IPS DF 6.9 (cell line): ENCODE measurements at regions not wholly inside any gene's neighbourhood (a gene's known extent, or its start where the extent isn't known, plus 50 kb on each side); places are given as distances from the start of the nearest gene placed in this dataset.
"Not testable (repeated sequence)": the region's sequence is repeated elsewhere in the genome, so short reads cannot be mapped to it uniquely, and the experiment has no call there.

Experiments
- DNase-seq: peaks from one replicate; pipeline ENCODE4 v3.0.0-alpha.2; 2013; ENCODE audit warnings: low read depth, low spot score
- H3K27ac ChIP-seq: one replicate; pipeline ENCODE4 v1.5.1; 2013; ENCODE audit warnings: low read length, control low read depth
- H3K27me3 ChIP-seq: 2 replicates; pipeline ENCODE4 v1.6.1; 2013; ENCODE audit warnings: mild to moderate bottlenecking, low read length; ENCODE audit not compliant: control insufficient read depth, insufficient read depth
- H3K36me3 ChIP-seq: 2 replicates; pipeline ENCODE4 v1.6.1; 2013; ENCODE audit warnings: low read length; ENCODE audit not compliant: control insufficient read depth, insufficient read depth
- H3K4me1 ChIP-seq: 2 replicates; pipeline ENCODE4 v1.6.1; 2013; ENCODE audit warnings: low read length; ENCODE audit not compliant: control insufficient read depth, insufficient read depth
- H3K4me3 ChIP-seq: 2 replicates; pipeline ENCODE4 v1.5.1; 2013; ENCODE audit warnings: mild to moderate bottlenecking, low read length
- H3K9me3 ChIP-seq: 2 replicates; pipeline ENCODE4 v1.6.1; 2013; ENCODE audit warnings: low read length, inconsistent platforms; ENCODE audit not compliant: control insufficient read depth, insufficient read depth
- WGBS: extraction: QIAGEN DNeasy Blood & Tissue Kit; methylation state at CpG from one replicate; pipeline ENCODE4 v1.1.7; 2013; ENCODE audit warnings: mixed read lengths, missing lambda C conversion rate; ENCODE audit not compliant: insufficient read length, insufficient coverage; 5-methylcytosine and 5-hydroxymethylcytosine counted together

DNA sequence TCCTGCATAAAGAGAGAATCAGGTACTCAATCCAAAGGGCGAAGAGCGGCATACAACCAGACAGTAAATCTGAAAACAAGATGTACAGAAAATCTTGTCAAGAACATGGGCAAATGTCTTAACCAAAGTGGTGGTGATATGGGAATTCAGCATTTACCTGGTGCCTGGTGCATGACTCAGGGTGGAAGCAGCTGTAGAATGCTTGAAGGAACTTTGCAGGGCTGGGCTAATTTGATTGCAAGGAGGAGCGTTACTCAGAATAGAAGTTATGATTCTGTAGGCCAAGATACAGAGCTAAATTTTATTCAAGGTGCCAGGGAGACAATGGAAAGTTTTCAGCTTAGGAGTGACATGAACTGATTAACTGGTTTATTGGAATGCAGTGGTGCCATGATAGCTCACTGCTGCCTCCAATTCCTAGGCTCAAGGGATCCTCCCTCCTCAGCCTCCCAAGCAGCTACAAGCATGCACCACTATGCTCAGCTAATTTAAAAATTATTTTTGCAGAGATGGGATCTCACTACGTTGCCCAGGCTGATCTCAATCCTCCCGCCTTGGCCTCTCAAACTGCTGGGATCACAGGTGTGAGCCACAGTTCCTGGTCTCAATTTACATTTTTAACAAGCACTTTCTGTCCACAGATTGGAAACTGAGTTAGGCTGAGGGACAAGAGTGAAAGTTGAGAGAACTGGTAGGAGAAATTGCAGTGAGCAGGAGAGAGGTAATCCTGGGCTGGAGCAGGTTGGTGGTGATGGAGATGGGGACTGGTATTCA lies 91.5 kb upstream of the TBC1D5 start:
- Histone ChIP-seq H3K9me3 (no peaks in the 10 kb centered on the region), H3K27me3 (no peaks in the 10 kb centered on the region), H3K36me3 (no peaks in the 10 kb centered on the region), H3K27ac (no peak overlapping the region), H3K4me3 (no peak overlapping the region), H3K4me1 (no peaks in the 10 kb centered on the region)
- DNase-seq = no peak
- no CpG with 5 or more reads among the region's 5 CpGs for WGBS

DNA sequence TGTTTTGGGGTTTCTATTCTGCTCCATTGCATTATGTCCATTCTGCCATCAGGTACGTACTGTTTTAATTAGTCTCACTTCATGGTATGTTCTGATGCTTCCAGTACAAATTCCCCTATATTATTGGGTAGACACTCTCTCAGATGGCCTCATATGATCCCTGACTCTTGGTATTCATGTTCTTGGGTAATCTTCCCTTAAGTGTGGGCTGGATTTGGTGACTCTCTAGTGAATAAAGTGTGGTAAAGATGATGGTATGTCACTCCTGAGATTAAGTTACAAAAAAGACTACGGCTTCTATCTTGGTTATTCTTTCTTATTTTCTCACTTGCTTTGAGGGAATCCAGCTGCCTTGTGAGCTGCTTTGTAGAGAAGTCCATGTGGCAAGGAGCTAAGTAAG lies 89.6 kb upstream of the TBC1D5 start:
- no peak for DNase-seq
- WGBS = no CpG with 5 or more reads among the region's 2 CpGs
- Histone ChIP-seq H3K4me3 (no peak overlapping the region), H3K9me3 (no peaks in the 10 kb centered on the region), H3K27ac (no peak overlapping the region), H3K4me1 (no peaks in the 10 kb centered on the region), H3K36me3 (no peaks in the 10 kb centered on the region), H3K27me3 (no peaks in the 10 kb centered on the region)

DNA sequence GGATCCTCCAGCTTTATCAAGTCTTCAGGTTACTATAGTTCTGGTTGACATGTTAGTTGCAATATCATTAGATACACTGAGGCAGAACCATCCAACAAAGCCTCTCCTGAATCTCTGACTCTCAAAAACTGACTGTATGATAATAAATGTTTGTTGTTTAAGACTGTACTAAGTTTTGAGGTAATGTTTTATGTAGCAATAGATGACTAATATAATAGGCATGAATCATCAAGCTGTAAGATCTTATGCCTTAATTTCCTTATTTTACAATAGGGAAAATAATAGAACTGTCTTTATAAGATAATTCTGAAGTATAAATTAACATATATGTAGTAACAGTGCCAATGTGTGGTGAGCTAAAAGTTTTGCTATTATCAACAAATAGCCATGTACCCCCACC lies 88.9 kb upstream of the TBC1D5 start:
- DNase-seq = no peak
- Histone ChIP-seq H3K4me3 (no peak overlapping the region), H3K9me3 (no peaks in the 10 kb centered on the region), H3K36me3 (no peaks in the 10 kb centered on the region), H3K27ac (no peak overlapping the region), H3K4me1 (no peaks in the 10 kb centered on the region), H3K27me3 (no peaks in the 10 kb centered on the region)

DNA sequence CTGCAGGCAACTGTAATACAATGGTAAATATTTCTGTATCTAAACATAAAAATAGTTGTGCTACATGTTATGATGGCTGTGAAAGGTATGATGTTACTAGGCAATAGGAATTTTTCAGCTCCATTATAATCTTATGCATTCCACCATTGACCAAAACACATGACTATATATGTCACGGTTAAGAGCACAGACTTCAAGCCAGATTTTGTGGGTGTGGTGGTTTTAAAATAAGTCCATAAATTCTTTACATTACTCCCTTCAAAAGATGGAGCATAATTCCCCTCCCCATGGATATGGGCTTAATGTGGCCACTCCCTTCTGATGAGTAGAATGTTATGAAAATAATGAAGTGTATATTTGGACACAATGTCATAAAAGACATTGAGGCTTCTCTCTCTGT lies 88.4 kb upstream of the TBC1D5 start:
- Histone ChIP-seq H3K36me3 (no peaks in the 10 kb centered on the region), H3K27me3 (no peaks in the 10 kb centered on the region), H3K9me3 (no peaks in the 10 kb centered on the region), H3K27ac (no peak overlapping the region), H3K4me1 (no peaks in the 10 kb centered on the region), H3K4me3 (no peak overlapping the region)
- DNase-seq = no peak
- no CpG with 5 or more reads among the region's 1 CpG for WGBS

DNA sequence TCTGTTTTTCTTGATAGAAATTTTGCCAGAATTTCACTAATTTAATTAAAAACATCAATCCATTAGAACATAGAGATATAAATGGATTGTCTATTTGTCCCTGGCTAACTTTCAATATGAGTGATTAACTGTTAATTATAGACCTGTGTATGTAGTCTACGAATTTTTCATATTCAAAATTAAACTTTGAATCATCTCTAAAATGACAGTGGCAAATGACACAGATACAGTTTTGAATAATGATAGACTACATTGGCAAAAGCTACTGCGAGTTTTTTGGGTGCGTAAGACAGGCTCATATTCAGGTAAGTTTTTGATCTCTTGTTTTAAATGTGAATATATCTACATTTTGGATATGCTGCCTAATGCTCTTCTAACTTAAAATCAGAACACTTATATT lies 86.0 kb upstream of the TBC1D5 start:
- Histone ChIP-seq H3K27me3 (no peaks in the 10 kb centered on the region), H3K4me1 (no peaks in the 10 kb centered on the region)
- WGBS = no CpG with 5 or more reads among the region's 3 CpGs

DNA sequence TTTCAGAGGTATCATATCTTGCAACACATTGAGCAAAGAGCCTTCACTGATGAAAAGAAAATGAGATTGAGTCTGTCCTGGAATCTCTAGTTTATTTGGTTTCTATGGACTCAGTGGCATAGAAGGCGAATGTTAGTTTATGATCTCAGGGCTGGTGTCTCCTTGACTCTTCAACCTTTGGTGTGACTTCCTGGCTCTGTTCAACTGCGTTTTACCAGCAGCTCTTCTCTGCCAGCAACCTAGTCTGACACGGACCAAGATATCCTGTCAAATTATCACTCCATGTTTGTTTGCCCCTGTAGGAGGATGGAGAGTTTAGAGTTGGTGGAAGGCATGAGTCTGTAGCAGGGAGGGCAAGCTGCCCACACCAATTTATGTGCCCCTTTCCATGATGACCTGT lies 82.9 kb upstream of the TBC1D5 start:
- Histone ChIP-seq H3K4me1 (no peaks in the 10 kb centered on the region), H3K27ac (no peak overlapping the region), H3K27me3 (no peaks in the 10 kb centered on the region), H3K4me3 (no peak overlapping the region), H3K9me3 (no peaks in the 10 kb centered on the region), H3K36me3 (no peaks in the 10 kb centered on the region)
- DNase-seq = no peak
- WGBS = no CpG with 5 or more reads among the region's 3 CpGs

More for the DNA sequence above, 86.0 kb upstream of the TBC1D5 start:
- Histone ChIP-seq H3K36me3 (no peaks in the 10 kb centered on the region), H3K9me3 (no peaks in the 10 kb centered on the region), H3K27ac (no peak overlapping the region), H3K4me3 (no peak overlapping the region)
- no peak for DNase-seq

DNA sequence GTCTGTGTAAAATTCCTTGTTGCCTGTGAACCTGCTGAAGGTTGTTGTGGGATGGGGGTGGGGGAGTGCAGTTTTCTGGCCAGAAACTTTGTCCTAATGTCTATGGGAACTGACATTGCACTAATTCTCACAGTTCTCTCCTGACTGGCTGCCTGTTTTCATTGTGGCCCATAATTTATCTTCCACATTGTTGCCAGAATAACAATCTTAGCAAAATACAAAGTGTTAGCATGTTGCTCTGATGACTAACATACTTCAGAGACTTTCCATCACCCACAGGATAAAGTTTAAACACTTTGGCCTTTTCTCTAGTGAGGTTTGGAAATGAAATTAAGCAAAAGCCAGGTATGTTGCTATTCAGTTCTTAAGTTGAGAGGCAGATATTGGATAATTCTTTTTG lies 81.4 kb upstream of the TBC1D5 start:
- Histone ChIP-seq H3K36me3 (no peaks in the 10 kb centered on the region), H3K4me1 (no peaks in the 10 kb centered on the region), H3K9me3 (no peaks in the 10 kb centered on the region), H3K27ac (no peak overlapping the region), H3K27me3 (no peaks in the 10 kb centered on the region), H3K4me3 (no peak overlapping the region)
- DNase-seq = no peak

DNA sequence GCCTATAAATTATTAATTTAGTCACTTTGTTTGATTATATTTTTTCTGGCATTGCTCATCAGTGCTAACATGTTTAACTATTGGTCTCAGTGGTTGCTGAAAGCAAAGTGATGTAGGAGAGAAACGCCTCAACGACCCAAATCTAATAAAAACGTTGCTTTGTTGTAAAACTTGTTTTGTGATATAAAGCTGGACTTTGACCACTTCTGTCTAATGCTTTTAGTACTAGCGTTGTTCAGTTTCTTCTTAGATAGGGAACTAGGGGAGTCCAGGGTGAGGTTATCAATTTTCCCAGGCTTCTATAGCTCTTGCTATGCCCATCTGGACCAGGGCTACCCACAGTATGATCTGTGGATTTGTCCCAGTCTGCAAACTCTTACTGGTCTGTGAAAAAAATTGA lies 80.6 kb upstream of the TBC1D5 start:
- H3K27ac ChIP-seq = no peak overlapping the region
- DNase-seq = no peak
- H3K4me3 ChIP-seq = no peak overlapping the region
- no CpG with 5 or more reads among the region's 4 CpGs for WGBS
- no peaks in the 10 kb centered on the region for H3K9me3 ChIP-seq
- no peaks in the 10 kb centered on the region for H3K36me3 ChIP-seq
- no peaks in the 10 kb centered on the region for H3K4me1 ChIP-seq
- H3K27me3 ChIP-seq = no peaks in the 10 kb centered on the region

DNA sequence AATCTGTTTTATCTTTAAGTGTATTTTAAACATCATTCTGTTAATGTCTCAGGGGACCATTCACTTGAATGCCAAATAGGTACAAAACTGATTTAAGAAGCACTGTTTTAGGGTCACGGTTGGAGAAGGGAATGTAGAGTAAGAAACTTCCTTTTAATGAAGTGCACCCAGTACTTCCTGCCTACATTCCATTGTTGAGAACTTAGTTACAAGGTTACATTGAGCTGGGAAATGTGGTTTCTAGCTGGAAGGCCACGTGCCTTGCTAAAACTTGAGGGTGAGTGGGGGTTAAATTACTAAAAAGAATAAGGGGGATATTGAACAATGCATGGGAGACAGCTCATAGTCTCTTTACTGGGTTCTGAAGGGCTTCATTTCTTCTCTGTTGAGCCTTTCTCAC lies 78.3 kb upstream of the TBC1D5 start:
- H3K4me1 ChIP-seq = no peaks in the 10 kb centered on the region
- no CpG with 5 or more reads among the region's 2 CpGs for WGBS
- no peaks in the 10 kb centered on the region for H3K36me3 ChIP-seq
- no peaks in the 10 kb centered on the region for H3K27me3 ChIP-seq
- no peak for DNase-seq
- H3K4me3 ChIP-seq = no peak overlapping the region
- no peak overlapping the region for H3K27ac ChIP-seq
- H3K9me3 ChIP-seq = no peaks in the 10 kb centered on the region

DNA sequence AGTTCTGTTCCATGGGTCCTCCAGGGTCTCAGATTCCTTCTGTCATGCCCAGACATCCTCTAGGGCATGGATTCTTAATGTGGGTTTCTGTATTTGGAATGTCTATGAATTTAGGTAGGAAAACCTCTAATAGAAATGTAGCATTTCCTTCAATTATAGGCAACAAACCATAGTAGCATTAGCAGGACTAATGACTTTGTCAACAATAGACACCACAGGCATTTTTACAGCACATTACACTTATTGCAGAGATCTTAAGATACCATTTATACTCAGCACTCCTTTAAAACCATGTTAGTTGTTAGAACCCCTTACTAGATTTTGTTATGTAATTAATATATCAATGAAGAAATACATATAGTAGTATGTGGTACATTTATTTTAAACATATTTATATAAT lies 77.8 kb upstream of the TBC1D5 start:
- DNase-seq = no peak
- H3K9me3 ChIP-seq = no peaks in the 10 kb centered on the region
- H3K36me3 ChIP-seq = no peaks in the 10 kb centered on the region
- H3K27ac ChIP-seq = no peak overlapping the region
- no peaks in the 10 kb centered on the region for H3K27me3 ChIP-seq
- no peaks in the 10 kb centered on the region for H3K4me1 ChIP-seq
- no peak overlapping the region for H3K4me3 ChIP-seq

DNA sequence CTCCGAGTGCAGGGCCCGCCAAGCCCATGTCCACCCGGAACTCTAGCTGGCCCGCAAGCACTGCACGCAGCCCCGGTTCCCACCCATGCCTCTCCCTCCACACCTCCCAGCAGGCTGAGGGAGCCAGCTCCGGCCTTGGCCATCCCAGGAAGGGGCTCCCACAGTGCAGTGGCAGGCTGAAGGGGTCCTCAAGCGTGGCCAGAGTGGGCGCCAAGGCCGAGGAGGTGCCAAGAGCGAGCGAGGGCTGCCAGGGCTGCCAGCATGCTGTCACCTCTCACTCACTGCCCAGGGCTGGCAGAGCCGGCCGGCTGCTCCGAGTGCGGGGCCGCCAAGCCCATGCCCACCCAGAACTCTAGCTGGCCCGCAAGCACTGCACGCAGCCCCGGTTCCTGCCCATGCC lies 75.5 kb upstream of the TBC1D5 start:
- H3K27ac ChIP-seq, H3K36me3 ChIP-seq, H3K4me1 ChIP-seq, H3K9me3 ChIP-seq, DNase-seq, H3K27me3 ChIP-seq, H3K4me3 ChIP-seq: not testable (repeated sequence)
- WGBS = no CpG with 5 or more reads among the region's 20 CpGs
